A549 (cell line): ENCODE measurements at regions not wholly inside any gene's neighbourhood (a gene's known extent, or its start where the extent isn't known, plus 50 kb on each side); places are given as distances from the start of the nearest gene placed in this dataset.

Experiments
- BCL3 ChIP-seq: fragments of >200 bp; sonication (Bioruptor Twin); formaldehyde crosslinking; IDR thresholded peaks from 3 replicates; pipeline ENCODE4 v1.6.1; 2016
- CHD2 ChIP-seq: fragments of 150-350 bp; IDR thresholded peaks from 2 replicates; pipeline ENCODE4 v1.6.1; 2014; ENCODE audit warnings: low read length; ENCODE audit not compliant: partially characterized antibody
- CTCF ChIP-seq: fragments of >200 bp; sonication (Bioruptor Twin); formaldehyde crosslinking; IDR thresholded peaks from 3 replicates; pipeline ENCODE4 v1.5.1; 2016
- HDAC2 ChIP-seq: fragments of 200-600 bp; sonication (generic); IDR thresholded peaks from 2 replicates; pipeline ENCODE4 v1.6.1; 2016
- HOXB13 ChIP-seq: fragments of 250-450 bp; sonication (Bioruptor Pico); IDR thresholded peaks from 2 replicates; pipeline ENCODE4 v1.5.0; 2020; ENCODE audit warnings: low read depth, mild to moderate bottlenecking, moderate library complexity
- MYC ChIP-seq: IDR thresholded peaks from 2 replicates; pipeline ENCODE4 v1.6.1; 2012; ENCODE audit warnings: mild to moderate bottlenecking, inconsistent platforms, low read length, improper control_type of control experiment, borderline replicate concordance
- NR3C1 ChIP-seq: fragments of >200 bp; sonication (Bioruptor Twin); formaldehyde crosslinking; IDR thresholded peaks from 3 replicates; pipeline ENCODE4 v1.6.1; 2017
- POLR2A ChIP-seq: IDR thresholded peaks from 2 replicates; pipeline ENCODE4 v1.6.1; 2012; ENCODE audit warnings: mild to moderate bottlenecking, low read length
- POLR2AphosphoS2 ChIP-seq: conservative IDR thresholded peaks from 2 replicates; pipeline ENCODE4 v1.6.1; 2012; ENCODE audit warnings: low read length, improper control_type of control experiment, inconsistent platforms
- RAD21 ChIP-seq, 2 experiments: fragments of >200 bp in 1 of 2; sonication (Bioruptor Twin) in 1 of 2; formaldehyde crosslinking in 1 of 2; IDR thresholded peaks in 1 of 2; conservative IDR thresholded peaks in 1 of 2; 2 replicates in 1 of 2; 3 replicates in 1 of 2; pipeline ENCODE4 v1.6.1; 2012 to 2018; ENCODE audit warnings: inconsistent platforms in 1 of 2
- REST ChIP-seq: fragments of 200-600 bp; sonication (generic); IDR thresholded peaks from 2 replicates; pipeline ENCODE4 v1.6.1; 2016; ENCODE audit warnings: antibody characterized with exemption, mild to moderate bottlenecking, moderate library complexity
- RFX5 ChIP-seq: fragments of 450-650 bp; IDR thresholded peaks from 2 replicates; pipeline ENCODE4 v1.7.1; 2014; ENCODE audit warnings: antibody characterized with exemption, mild to moderate bottlenecking, moderate library complexity
- SMC3 ChIP-seq: fragments of >200 bp; sonication (Bioruptor Twin); formaldehyde crosslinking; IDR thresholded peaks from 3 replicates; pipeline ENCODE4 v1.6.1; 2018; ENCODE audit warnings: inconsistent platforms
- TF ChIP-seq, protein P1 (sequence below): fragments of 150-350 bp; IDR thresholded peaks from 2 replicates; pipeline ENCODE4 v1.6.1; 2014; ENCODE audit warnings: low read depth, mild to moderate bottlenecking, low read length

DNA sequence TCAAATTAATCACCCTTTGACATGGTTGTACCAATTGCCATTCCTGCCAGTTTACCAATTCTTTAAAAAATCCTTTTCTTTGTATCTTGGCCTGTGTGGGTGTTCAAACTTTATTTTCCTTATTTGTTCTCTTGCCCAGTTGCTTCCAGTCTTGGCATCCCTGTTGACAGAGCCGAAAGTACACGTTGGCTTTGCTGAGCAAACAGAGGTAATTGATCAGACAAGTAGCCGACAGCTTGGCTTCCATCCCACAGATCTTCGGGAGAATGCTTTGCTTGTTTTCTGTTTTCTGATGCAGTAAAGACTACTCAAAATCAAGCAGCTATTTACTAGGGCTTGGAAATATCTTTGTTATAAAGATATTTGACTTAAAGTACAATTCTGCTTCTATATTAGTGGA is 506.8 kb upstream of the SALL1 start:
- TF ChIP-seq CTCF (no peak), POLR2A (no peak), HDAC2 (no peak), REST (no peak), RAD21 (conservative IDR thresholded peaks at IDR 0.05 in 1 of 2, IDR thresholded peaks at IDR 0.05 in 1 of 2) (no peak), CHD2 (no peak), MYC (no peak), HOXB13 (CRISPR knock-in tag) (no peak), RFX5 (no peak), BCL3 (no peak), NR3C1 (no peak), POLR2AphosphoS2 (no peak), SMC3 (no peak)
- TF ChIP-seq, protein P1, sequence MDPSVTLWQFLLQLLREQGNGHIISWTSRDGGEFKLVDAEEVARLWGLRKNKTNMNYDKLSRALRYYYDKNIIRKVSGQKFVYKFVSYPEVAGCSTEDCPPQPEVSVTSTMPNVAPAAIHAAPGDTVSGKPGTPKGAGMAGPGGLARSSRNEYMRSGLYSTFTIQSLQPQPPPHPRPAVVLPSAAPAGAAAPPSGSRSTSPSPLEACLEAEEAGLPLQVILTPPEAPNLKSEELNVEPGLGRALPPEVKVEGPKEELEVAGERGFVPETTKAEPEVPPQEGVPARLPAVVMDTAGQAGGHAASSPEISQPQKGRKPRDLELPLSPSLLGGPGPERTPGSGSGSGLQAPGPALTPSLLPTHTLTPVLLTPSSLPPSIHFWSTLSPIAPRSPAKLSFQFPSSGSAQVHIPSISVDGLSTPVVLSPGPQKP, result no peak
